ENCODE measurements at regions not wholly inside any gene's neighbourhood (a gene's known extent, or its start where the extent isn't known, plus 50 kb on each side); places are given as distances from the start of the nearest gene placed in this dataset.

- DNase-seq (ENCODE audit: low read depth): no peak
- no peak overlapping the region for H3K4me3 ChIP-seq (ENCODE audit: low read depth, low read length)
- no peak for TF ChIP-seq CTCF (IDR thresholded peaks at IDR 0.05; ENCODE audit: control insufficient read depth, extremely low read depth, insufficient read depth)
Observed at GRCh38 chr16:59163371-59164055, 429.4 kb upstream of the GOT2 start.

GRCh38 chr16:59161679-59162078 is 427.6 kb upstream of the GOT2 start:
- no peak overlapping the region for H3K4me3 ChIP-seq (ENCODE audit: low read depth, low read length)
- DNase-seq (ENCODE audit: low read depth): no peak
- TF ChIP-seq CTCF (IDR thresholded peaks at IDR 0.05; ENCODE audit: control insufficient read depth, extremely low read depth, insufficient read depth): no peak

GRCh38 chr16:59154295-59154694 is 420.2 kb upstream of the GOT2 start:
- no peak for DNase-seq (ENCODE audit: low read depth)
- no peak overlapping the region for H3K4me3 ChIP-seq (ENCODE audit: low read depth, low read length)
- no peak for TF ChIP-seq CTCF (IDR thresholded peaks at IDR 0.05; ENCODE audit: control insufficient read depth, extremely low read depth, insufficient read depth)

GRCh38 chr16:59148769-59149155 is 414.6 kb upstream of the GOT2 start:
- no peak overlapping the region for H3K4me3 ChIP-seq (ENCODE audit: low read depth, low read length)
- DNase-seq (ENCODE audit: low read depth): no peak
- TF ChIP-seq CTCF (IDR thresholded peaks at IDR 0.05; ENCODE audit: control insufficient read depth, extremely low read depth, insufficient read depth): no peak

GRCh38 chr16:59148056-59148768 is 414.1 kb upstream of the GOT2 start:
- TF ChIP-seq CTCF (IDR thresholded peaks at IDR 0.05; ENCODE audit: control insufficient read depth, extremely low read depth, insufficient read depth): no peak
- H3K4me3 ChIP-seq (ENCODE audit: low read depth, low read length): no peak overlapping the region
- no peak for DNase-seq (ENCODE audit: low read depth)

- no peak overlapping the region for H3K4me3 ChIP-seq (ENCODE audit: low read depth, low read length)
- no peak for DNase-seq (ENCODE audit: low read depth)
- no peak for TF ChIP-seq CTCF (IDR thresholded peaks at IDR 0.05; ENCODE audit: control insufficient read depth, extremely low read depth, insufficient read depth)
Observed at GRCh38 chr16:59146140-59146539, 412.0 kb upstream of the GOT2 start.

All from LNCaP clone FGC (cell line).